Lower leg skin (tissue), 4 donors: ENCODE measurements at regions not wholly inside any gene's neighbourhood (a gene's known extent, or its start where the extent isn't known, plus 50 kb on each side); places are given as distances from the start of the nearest gene placed in this dataset.

Experiments
- DNase-seq, 2 donors: peaks; one replicate each; pipeline ENCODE4 v3.0.0-alpha.2; 2019; ENCODE audit warnings: low spot score in 2 of 2
- H3K4me3 ChIP-seq: fragments of 200-600 bp; sonication (generic); 2 replicates; pipeline ENCODE4 v1.5.1; 2017; ENCODE audit warnings: mild to moderate bottlenecking, low read depth; ENCODE audit not compliant: poor library complexity, severe bottlenecking
- POLR2A ChIP-seq, 2 donors: fragments of 450-650 bp; IDR thresholded peaks; one replicate each; pipeline ENCODE4 v1.6.1; 2016 to 2017; ENCODE audit warnings: antibody characterized with exemption in 2 of 2, mild to moderate bottlenecking in 1 of 2, moderate library complexity in 1 of 2
- WGBS, 2 donors: methylation state at CpG; one replicate each; pipeline ENCODE4 v1.1.5; 2018; 5-methylcytosine and 5-hydroxymethylcytosine counted together
- intact Hi-C: fragments of 100-400 bp; cut with DNase I; formaldehyde crosslinking; loops from one replicate; pipeline ENCODE4 v1.15.0; 2023; ENCODE audit warnings: low total_unique reads
- TF ChIP-seq, protein P1 (sequence below), 3 donors: fragments of 450-650 bp; IDR thresholded peaks; one replicate each; pipeline ENCODE4 v1.5.1; 2016; ENCODE audit warnings: antibody characterized with exemption in 3 of 3, mild to moderate bottlenecking in 3 of 3, moderate library complexity in 2 of 3

DNA sequence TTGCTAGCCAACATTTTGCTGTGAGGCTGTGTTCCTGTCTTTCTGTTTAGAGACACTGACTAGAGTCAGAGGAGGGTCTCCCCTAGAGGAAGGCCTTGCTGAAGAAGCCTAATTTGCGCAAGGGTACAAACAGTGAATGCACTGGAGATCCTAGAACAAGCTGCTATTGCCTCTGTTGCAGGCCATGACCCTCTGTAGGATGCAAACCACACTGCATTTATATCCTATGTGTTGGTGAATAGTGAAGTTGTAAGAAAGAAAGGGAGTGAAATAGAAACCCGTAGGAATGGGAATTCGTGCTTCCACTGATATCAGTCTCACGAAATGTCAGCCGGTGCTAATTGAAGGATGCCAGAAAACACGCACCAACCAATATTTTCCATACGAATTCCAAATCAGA is 88.2 kb downstream of the GJA1 start:
- intact Hi-C loops, result no loop called here
- 91 to 98% methylated on average over 7 of the region's 7 CpGs for WGBS, 2 donors
- H3K4me3 ChIP-seq, result no peak overlapping the region
- DNase-seq, result no peak
- TF ChIP-seq POLR2A (IDR thresholded peaks at IDR 0.05), result no peak
- TF ChIP-seq, protein P1, sequence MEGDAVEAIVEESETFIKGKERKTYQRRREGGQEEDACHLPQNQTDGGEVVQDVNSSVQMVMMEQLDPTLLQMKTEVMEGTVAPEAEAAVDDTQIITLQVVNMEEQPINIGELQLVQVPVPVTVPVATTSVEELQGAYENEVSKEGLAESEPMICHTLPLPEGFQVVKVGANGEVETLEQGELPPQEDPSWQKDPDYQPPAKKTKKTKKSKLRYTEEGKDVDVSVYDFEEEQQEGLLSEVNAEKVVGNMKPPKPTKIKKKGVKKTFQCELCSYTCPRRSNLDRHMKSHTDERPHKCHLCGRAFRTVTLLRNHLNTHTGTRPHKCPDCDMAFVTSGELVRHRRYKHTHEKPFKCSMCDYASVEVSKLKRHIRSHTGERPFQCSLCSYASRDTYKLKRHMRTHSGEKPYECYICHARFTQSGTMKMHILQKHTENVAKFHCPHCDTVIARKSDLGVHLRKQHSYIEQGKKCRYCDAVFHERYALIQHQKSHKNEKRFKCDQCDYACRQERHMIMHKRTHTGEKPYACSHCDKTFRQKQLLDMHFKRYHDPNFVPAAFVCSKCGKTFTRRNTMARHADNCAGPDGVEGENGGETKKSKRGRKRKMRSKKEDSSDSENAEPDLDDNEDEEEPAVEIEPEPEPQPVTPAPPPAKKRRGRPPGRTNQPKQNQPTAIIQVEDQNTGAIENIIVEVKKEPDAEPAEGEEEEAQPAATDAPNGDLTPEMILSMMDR (IDR thresholded peaks at IDR 0.05), result no peak

DNA sequence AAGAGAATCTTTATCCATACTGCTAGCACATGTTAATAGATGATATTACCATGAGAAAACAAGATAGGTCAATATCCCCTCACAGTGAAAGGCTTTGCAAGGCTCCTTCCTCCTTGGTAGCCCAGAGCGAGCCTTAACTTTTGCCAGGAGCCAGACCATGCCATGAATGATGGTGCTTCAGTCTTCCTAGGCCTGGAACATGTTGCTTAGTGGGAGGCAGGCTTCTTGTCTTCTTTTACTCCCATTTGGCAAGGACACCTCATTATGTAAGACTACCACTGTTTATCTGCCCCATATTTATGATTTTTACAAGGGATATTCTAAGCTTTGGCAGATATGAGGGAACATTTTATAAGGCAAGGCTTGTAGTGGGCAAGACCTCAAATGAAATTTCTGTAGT is 90.8 kb downstream of the GJA1 start:
- no peak overlapping the region for H3K4me3 ChIP-seq
- intact Hi-C loops, result no loop called here
- 87 to 95% methylated on average over 1 of the region's 1 CpG for WGBS, 2 donors
- no peak for DNase-seq
- TF ChIP-seq, protein P1 (IDR thresholded peaks at IDR 0.05), result no peak
- TF ChIP-seq POLR2A (IDR thresholded peaks at IDR 0.05), result no peak

DNA sequence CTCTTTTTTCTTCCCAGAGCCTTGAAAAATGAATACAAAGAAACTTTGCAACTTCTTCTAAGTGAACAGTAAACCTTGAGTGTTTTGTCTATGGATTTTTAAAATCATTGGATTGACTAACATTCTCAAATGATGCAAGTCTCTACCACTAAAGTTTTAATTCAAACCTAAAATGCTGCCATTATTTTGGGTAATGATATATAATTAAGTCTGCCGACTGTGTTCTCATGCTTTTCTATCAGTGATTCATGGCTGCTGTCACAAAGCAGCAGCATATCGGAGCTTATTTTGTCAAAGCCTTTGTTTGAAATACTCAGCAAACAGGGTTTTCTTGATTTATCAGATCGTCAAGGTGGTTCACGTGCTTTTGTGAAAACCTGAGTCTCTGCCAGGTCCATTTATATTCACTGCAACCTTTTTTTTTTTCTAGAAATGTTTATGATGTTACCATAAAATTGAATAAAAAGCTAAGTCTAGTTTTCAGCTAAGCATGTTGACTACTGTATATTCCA is 96.3 kb downstream of the GJA1 start:
- intact Hi-C loops, result no loop called here
- DNase-seq, result no peak
- TF ChIP-seq, protein P1 (IDR thresholded peaks at IDR 0.05), result no peak
- TF ChIP-seq POLR2A (IDR thresholded peaks at IDR 0.05), result no peak
- WGBS, 2 donors, result 37 to 42% methylated on average over 4 of the region's 4 CpGs
- no peak overlapping the region for H3K4me3 ChIP-seq

GRCh38 chr6:121533321-121533841 is 97.9 kb downstream of the GJA1 start:
- no peak for DNase-seq
- TF ChIP-seq POLR2A (IDR thresholded peaks at IDR 0.05), result no peak
- TF ChIP-seq, protein P1 (IDR thresholded peaks at IDR 0.05), result no peak
- 43 to 46% methylated on average over 3 of the region's 3 CpGs for WGBS, 2 donors
- intact Hi-C loops, result no loop called here
- H3K4me3 ChIP-seq, result no peak overlapping the region

DNA sequence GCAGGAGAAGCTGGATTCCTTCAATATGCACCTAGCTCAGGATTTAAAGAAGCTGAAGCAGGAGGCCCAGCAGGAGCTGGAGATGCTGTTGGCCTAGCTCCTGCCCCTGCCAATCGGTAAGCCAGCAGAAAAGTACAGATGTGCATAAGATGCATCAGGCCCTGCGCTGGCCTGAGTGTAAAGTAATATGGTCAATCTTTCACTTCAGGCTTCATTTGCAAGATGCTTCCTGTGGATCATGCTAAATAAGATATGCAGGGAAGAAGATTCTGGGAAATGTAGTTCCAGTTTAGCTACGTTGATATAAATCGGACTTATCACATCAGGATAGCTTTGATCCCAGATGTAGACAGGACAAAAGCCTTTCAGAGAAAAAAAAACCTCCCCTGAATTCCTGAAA is 100.3 kb downstream of the GJA1 start:
- TF ChIP-seq, protein P1 (IDR thresholded peaks at IDR 0.05), result no peak
- TF ChIP-seq POLR2A (IDR thresholded peaks at IDR 0.05), result no peak
- WGBS, 2 donors, result 90 to 91% methylated on average over 4 of the region's 4 CpGs
- intact Hi-C loops, result no loop called here
- no peak for DNase-seq
- H3K4me3 ChIP-seq, result no peak overlapping the region

GRCh38 chr6:121536345-121536744 is 100.9 kb downstream of the GJA1 start:
- no peak for DNase-seq
- intact Hi-C loops, result no loop called here
- H3K4me3 ChIP-seq, result no peak overlapping the region
- WGBS, 2 donors, result 65 to 78% methylated on average over 2 of the region's 2 CpGs
- TF ChIP-seq POLR2A (IDR thresholded peaks at IDR 0.05), result no peak
- TF ChIP-seq, protein P1 (IDR thresholded peaks at IDR 0.05), result no peak
